ENCODE measurements at regions not wholly inside any gene's neighbourhood (a gene's known extent, or its start where the extent isn't known, plus 50 kb on each side); places are given as distances from the start of the nearest gene placed in this dataset.
"Not testable (repeated sequence)": the region's sequence is repeated elsewhere in the genome, so short reads cannot be mapped to it uniquely, and the experiment has no call there.

DNA sequence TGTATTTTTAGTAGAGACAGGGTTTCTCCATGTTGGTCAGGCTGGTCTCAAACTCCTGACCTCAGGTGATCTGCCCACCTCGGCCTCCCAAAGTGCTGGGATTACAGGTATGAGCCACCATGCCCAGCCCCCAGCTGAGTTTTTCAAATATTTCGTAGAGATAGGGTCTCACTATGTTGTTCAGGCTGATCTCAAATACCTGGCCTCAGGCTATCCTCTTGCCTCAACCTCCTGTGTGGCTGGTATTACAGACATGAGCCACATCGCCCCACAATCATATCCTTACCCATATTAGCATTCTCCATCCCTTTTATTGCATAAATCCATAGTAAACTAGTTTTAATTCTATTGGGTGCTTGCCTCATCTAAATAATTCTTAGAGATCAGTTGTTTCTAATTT is 157.6 kb upstream of the HEY2 start:
- H4K20me1 ChIP-seq (ENCODE audit: insufficient read depth, low read length); H3K27ac ChIP-seq (ENCODE audit: insufficient read depth, low read length); H2AK5ac ChIP-seq (ENCODE audit: low read depth, low read length); H3K4me2 ChIP-seq (ENCODE audit: low read depth, low read length); H4K5ac ChIP-seq (ENCODE audit: low read depth, low read length); H3K23ac ChIP-seq (ENCODE audit: low read depth, low read length); H2BK15ac ChIP-seq (ENCODE audit: low read depth, low read length); intact Hi-C loops (cut with micrococcal nuclease); H3K4me1 ChIP-seq (ENCODE audit: control insufficient read depth, insufficient read depth, low read length); H4K91ac ChIP-seq (ENCODE audit: insufficient read depth, low read depth, low read length); POLR2A ChIA-PET (ENCODE audit: unreplicated experiment); H3K56ac ChIP-seq (ENCODE audit: extremely low read depth, insufficient read depth, low read length); CTCF ChIA-PET; H3K9me1 ChIP-seq (ENCODE audit: insufficient read depth, low read length); H2BK5ac ChIP-seq (ENCODE audit: low read depth, low read length, poor library complexity, severe bottlenecking); H2AK9ac ChIP-seq (replicated peaks; ENCODE audit: low read depth, low read length, poor library complexity); H3K36me3 ChIP-seq (ENCODE audit: control insufficient read depth, insufficient read depth, low read length); H3K27me3 ChIP-seq (ENCODE audit: control insufficient read depth, insufficient read depth, low read length); H2BK120ac ChIP-seq (ENCODE audit: low read depth, low read length); H3K14ac ChIP-seq (replicated peaks; ENCODE audit: low read depth, low read length); H3K9ac ChIP-seq (ENCODE audit: low read depth, low read length); ATAC-seq (ENCODE audit: low read depth); H2AFZ ChIP-seq (replicated peaks; ENCODE audit: low read length, poor library complexity); H3K18ac ChIP-seq (ENCODE audit: low read depth, low read length); in situ Hi-C loops (cut with MboI; ENCODE audit: low sequenced_read_pairs); H4K8ac ChIP-seq (ENCODE audit: low read depth in 2 of 2, low read length in 2 of 2); H3K79me1 ChIP-seq (ENCODE audit: low read depth in 1 of 2, low read length in 2 of 2); H2BK20ac ChIP-seq (ENCODE audit: low read depth, low read length); H3K4me3 ChIP-seq (ENCODE audit: insufficient read depth, low read depth, low read length); H3K9me3 ChIP-seq (ENCODE audit: control insufficient read depth, insufficient read depth, low read length); DNase-seq; H3K4ac ChIP-seq (ENCODE audit: low read depth, low read length); dilution Hi-C loops (cut with HindIII; ENCODE audit: low sequenced_read_pairs, unreplicated experiment); BruUV-seq (replicated peaks): not testable (repeated sequence)
- 0% methylated on average over 1 of the region's 3 CpGs; no CpG with 5 or more reads in 1 of the 2 experiments for WGBS, 2 experiments (ENCODE audit: extremely low coverage in 2 of 2, insufficient read length in 1 of 2)
